ENCODE measurements at regions not wholly inside any gene's neighbourhood (a gene's known extent, or its start where the extent isn't known, plus 50 kb on each side); places are given as distances from the start of the nearest gene placed in this dataset.

- Histone ChIP-seq H3K27ac (ENCODE audit: low read depth, low read length) (no peak overlapping the region), H3K79me1 (ENCODE audit: low read depth, low read length) (no peaks in the 10 kb centered on the region), H3K36me3 (ENCODE audit: control insufficient read depth in 2 of 4, insufficient read depth in 4 of 4, low read length in 3 of 4) (no peaks in the 10 kb centered on the region), H3K23me2 (ENCODE audit: low read depth, low read length) (no peaks in the 10 kb centered on the region), H4K91ac (replicated peaks; ENCODE audit: insufficient read length, low read length) (no peak overlapping the region), H2BK15ac (ENCODE audit: low read length) (no peak overlapping the region), H4K5ac (ENCODE audit: insufficient read length, low read depth, low read length) (no peak overlapping the region), H3K79me2 (ENCODE audit: control insufficient read depth in 1 of 2, insufficient read depth in 2 of 2, low read length in 2 of 2) (no peaks in the 10 kb centered on the region), H2BK20ac (ENCODE audit: low read length) (no peak overlapping the region), H3K9ac (replicated peaks in 1 of 4; ENCODE audit: extremely low read depth in 1 of 4, low read depth in 3 of 4, low read length in 3 of 4) (no peak overlapping the region), H4K20me1 (replicated peaks in 1 of 2; ENCODE audit: control insufficient read depth in 1 of 2, insufficient read depth in 2 of 2, low read length in 2 of 2) (no peaks in the 10 kb centered on the region), H2BK12ac (ENCODE audit: low read depth, low read length) (no peak overlapping the region), H2BK120ac (replicated peaks; ENCODE audit: low read depth, low read length) (no peak overlapping the region), H4K8ac (ENCODE audit: extremely low read depth, insufficient read depth, low read length) (no peak overlapping the region), H2AFZ (ENCODE audit: low read length) (no peak overlapping the region), H3K4me2 (ENCODE audit: insufficient read depth in 1 of 2, low read depth in 2 of 2, low read length in 2 of 2) (no peak overlapping the region), H3K18ac (ENCODE audit: extremely low read depth, low read length) (no peak overlapping the region), H3K4me3 (ENCODE audit: extremely low read depth in 1 of 4, insufficient read depth in 2 of 4, low read depth in 3 of 4, low read length in 4 of 4) (no peak overlapping the region), H3K56ac (replicated peaks; ENCODE audit: insufficient read length, low read depth, low read length) (no peak overlapping the region), H3K14ac (ENCODE audit: insufficient read length) (no peak overlapping the region), H3K4me1 (replicated peaks in 1 of 4; ENCODE audit: control insufficient read depth in 3 of 4, insufficient read depth in 4 of 4, low read length in 3 of 4) (peaks cover 0 to 7% (median 3%) of the 10 kb centered on the region in 4 experiments; a peak in 3 of 7 replicates), H3K9me3 (ENCODE audit: insufficient read depth in 2 of 2, low read depth in 1 of 2, low read length in 1 of 2) (no peaks in the 10 kb centered on the region), H3K4ac (replicated peaks; ENCODE audit: insufficient read length, low read depth, low read length) (no peak overlapping the region), H2BK5ac (ENCODE audit: low read depth, low read length) (no peak overlapping the region; the same call in 1 of the 2 replicates), H3K27me3 (replicated peaks in 1 of 4; ENCODE audit: control insufficient read depth in 3 of 4, extremely low read depth in 1 of 4, insufficient read depth in 3 of 4, low read length in 3 of 4) (no peaks in the 10 kb centered on the region), H2AK5ac (ENCODE audit: low read depth, low read length) (no peak overlapping the region), H3K23ac (ENCODE audit: insufficient read length) (no peak overlapping the region)
- POLR2A ChIA-PET (ENCODE audit: partially characterized antibody) = no interaction called here
- FAIRE-seq = no peak
- CTCF ChIA-PET (ENCODE audit: partially characterized antibody) = interaction anchor here (1.4 kb wide), 1 partner anchor 16 kb away, joined by 3 read pairs; no protein-coding TSS in a partner anchor
- TF ChIP-seq SAP30 (IDR thresholded peaks at IDR 0.05; ENCODE audit: insufficient read depth, insufficient replicate concordance, low read length) (no peak), RBBP5 (IDR thresholded peaks at IDR 0.05; ENCODE audit: borderline replicate concordance, low read depth, low read length) (no peak), RAD21 (IDR thresholded peaks at IDR 0.05 in 1 of 2, conservative IDR thresholded peaks at IDR 0.05 in 1 of 2; ENCODE audit: low read depth in 2 of 2, low read length in 2 of 2) (no peak), SRF (IDR thresholded peaks at IDR 0.05; ENCODE audit: low read depth, low read length) (no peak), POLR2A (IDR thresholded peaks at IDR 0.05; ENCODE audit: control extremely low read depth in 1 of 2, low read depth in 2 of 2, low read length in 2 of 2) (no peak), EZH2 (IDR thresholded peaks at IDR 0.05; ENCODE audit: low read depth, low read length, severe bottlenecking) (no peak)
- DNase-seq (ENCODE audit: low read depth in 1 of 2, low spot score in 2 of 2) = no peak
- WGBS, 2 experiments (ENCODE audit: extremely low coverage in 1 of 2, insufficient coverage in 1 of 2, insufficient read length in 1 of 2, insufficient replicate concordance in 2 of 2, low coverage in 1 of 2, low lambda C conversion rate in 2 of 2, missing lambda C conversion rate in 1 of 2) = 88% methylated on average over 4 of the region's 4 CpGs; no CpG with 5 or more reads in 1 of the 2 experiments
Observed at GRCh38 chr2:133967326-133967725, 286.5 kb upstream of the MGAT5 start.

Data from H1 (cell line).